K562 (cell line): ENCODE measurements at regions not wholly inside any gene's neighbourhood (a gene's known extent, or its start where the extent isn't known, plus 50 kb on each side); places are given as distances from the start of the nearest gene placed in this dataset.

ENCODE experiments used
- ATAC-seq: fragments of 200-7000 bp; cut with Tn5 transposase; 3 replicates; pipeline ENCODE4 v1.9.1; 2020; ENCODE audit warnings: moderate library complexity
- BruUV-seq: library from RNA; stranded (reverse); fragments of 400-500 nt; replicated peaks from 2 replicates; lab custom pipeline; 2021; lab: Mats Ljungman, UMichigan
- CTCF ChIA-PET: fragments of 300-600 bp; formaldehyde crosslinking; extraction: SDS; loops from one replicate; lab custom pipeline; 2021; ENCODE audit warnings: low intra/inter-chr PET ratio; lab: Yijun Ruan, JAX
- POLR2A ChIA-PET: fragments of 300-600, 350-650 bp; sonication (Branson Sonifier 250); formaldehyde crosslinking; extraction: SDS; loops from one replicate; lab custom pipeline; 2021; ENCODE audit warnings: antibody characterized with exemption, inconsistent platforms; lab: Yijun Ruan, JAX
- DNase-seq, 4 experiments: peaks; one replicate each; pipeline versions ENCODE4 v3.0.0 to v3.0.0-alpha.2; 2011 to 2018; ENCODE audit warnings: low spot score in 3 of 4, mixed read lengths in 3 of 4; ENCODE audit errors: extremely low read depth in 1 of 4
- FAIRE-seq: peaks from 2 replicates; lab custom pipeline; 2011; peaks lifted over from hg19 to GRCh38; lab: Jason Lieb, UNC
- H2AFZ ChIP-seq: 2 replicates; pipeline ENCODE4 v1.6.0; 2011; ENCODE audit warnings: low read depth, low read length, control low read depth, inconsistent platforms
- H3K27ac ChIP-seq: fragments of 200-600 bp; 3 replicates; pipeline ENCODE4 v1.8.0; 2011; ENCODE audit warnings: low read depth, mild to moderate bottlenecking, control low read depth, inconsistent platforms, low read length, moderate library complexity, mixed read lengths; ENCODE audit errors: extremely low read depth
- H3K27me3 ChIP-seq, 2 experiments: fragments of 300-600 bp in 1 of 2; 2 replicates in 1 of 2; 3 replicates in 1 of 2; pipeline versions ENCODE4 v1.6.0 to v1.8.0; 2011; ENCODE audit warnings: inconsistent platforms in 2 of 2, low read length in 2 of 2, mild to moderate bottlenecking in 1 of 2, mixed read lengths in 1 of 2, moderate library complexity in 1 of 2; ENCODE audit not compliant: control insufficient read depth in 2 of 2, insufficient read depth in 2 of 2
- H3K36me3 ChIP-seq: fragments of 300-600 bp; 3 replicates; pipeline ENCODE4 v1.8.0; 2011; ENCODE audit warnings: mild to moderate bottlenecking, low read length, inconsistent platforms; ENCODE audit not compliant: control insufficient read depth, insufficient read depth
- H3K4me1 ChIP-seq, 2 experiments: fragments of 200-600 bp in 1 of 2; replicated peaks in 1 of 2; 2 replicates in 1 of 2; 3 replicates in 1 of 2; pipeline versions ENCODE4 v1.5.1 to v1.8.0; 2011; ENCODE audit warnings: inconsistent platforms in 2 of 2, low read length in 2 of 2, mild to moderate bottlenecking in 1 of 2, mixed read lengths in 1 of 2, moderate library complexity in 1 of 2; ENCODE audit not compliant: control insufficient read depth in 2 of 2, insufficient read depth in 2 of 2
- H3K4me2 ChIP-seq: 2 replicates; pipeline ENCODE4 v1.6.1; 2011; ENCODE audit warnings: low read length, control low read depth, inconsistent platforms, mixed read lengths; ENCODE audit not compliant: insufficient read depth
- H3K4me3 ChIP-seq: fragments of 200-600 bp; sonication (generic), shearing (Covaris generic); 2 replicates; pipeline ENCODE4 v1.5.1; 2016; ENCODE audit warnings: control low read depth, inconsistent platforms
- H3K79me2 ChIP-seq: fragments of 200-600 bp; 3 replicates; pipeline ENCODE4 v1.8.0; 2011; ENCODE audit warnings: low read length, inconsistent platforms; ENCODE audit not compliant: control insufficient read depth, insufficient read depth
- H3K9ac ChIP-seq, 2 experiments: 2 replicates each; pipeline versions ENCODE4 v1.6.0 to v1.6.1; 2011; ENCODE audit warnings: low read depth in 2 of 2, low read length in 2 of 2, control low read depth in 1 of 2, inconsistent platforms in 1 of 2, mild to moderate bottlenecking in 1 of 2, mixed read lengths in 1 of 2; ENCODE audit not compliant: insufficient read depth in 1 of 2
- H3K9me1 ChIP-seq: one replicate; pipeline ENCODE4 v1.6.0; 2011; ENCODE audit warnings: inconsistent platforms, mild to moderate bottlenecking, low read length, moderate library complexity; ENCODE audit not compliant: control insufficient read depth, insufficient read depth
- H3K9me3 ChIP-seq: replicated peaks from 2 replicates; pipeline ENCODE4 v1.5.1; 2011; ENCODE audit warnings: low read depth, low read length, inconsistent platforms; ENCODE audit not compliant: control insufficient read depth, insufficient read depth
- H4K20me1 ChIP-seq: replicated peaks from 2 replicates; pipeline ENCODE4 v1.6.1; 2011; ENCODE audit warnings: low read length, inconsistent platforms, mixed read lengths; ENCODE audit not compliant: control insufficient read depth, insufficient read depth
- DMBX1 ChIP-seq: fragments of 250-450 bp; sonication (Bioruptor Pico); IDR thresholded peaks from 2 replicates; pipeline ENCODE4 v1.8.0; 2022; ENCODE audit warnings: inconsistent platforms, mild to moderate bottlenecking, moderate library complexity, borderline replicate concordance
- EP300 ChIP-seq: IDR thresholded peaks from 2 replicates; pipeline ENCODE4 v1.6.1; 2012; ENCODE audit warnings: low read length, improper control_type of control experiment
- KLF16 ChIP-seq: IDR thresholded peaks from 2 replicates; pipeline ENCODE4 v1.6.1; 2016; ENCODE audit warnings: antibody characterized with exemption
- PHF8 ChIP-seq: fragments of 200-600 bp; sonication (generic); IDR thresholded peaks from 2 replicates; pipeline ENCODE4 v1.6.1; 2012; ENCODE audit warnings: mixed run types, mild to moderate bottlenecking, inconsistent platforms, low read length, moderate library complexity, borderline replicate concordance
- POLR2G ChIP-seq: fragments of 200-400 bp; formaldehyde crosslinking; IDR thresholded peaks from 2 replicates; pipeline ENCODE4 v1.6.1; 2017; ENCODE audit warnings: low read depth, mild to moderate bottlenecking, antibody characterized with exemption, low read length, moderate library complexity
- RUNX1 ChIP-seq: sonication (generic); IDR thresholded peaks from 2 replicates; pipeline ENCODE4 v1.6.1; 2016; ENCODE audit warnings: antibody characterized with exemption, low read depth
- TAF9B ChIP-seq: fragments of 450-650 bp; IDR thresholded peaks from 2 replicates; pipeline ENCODE4 v1.6.1; 2018; ENCODE audit warnings: mild to moderate bottlenecking; ENCODE audit not compliant: partially characterized antibody
- TCFL5 ChIP-seq: fragments of 250-450 bp; sonication (Bioruptor Pico); conservative IDR thresholded peaks from 2 replicates; pipeline ENCODE4 v1.6.1; 2021; ENCODE audit warnings: mild to moderate bottlenecking, moderate library complexity, matching md5 sums
- ZBTB1 ChIP-seq: sonication (generic); formaldehyde crosslinking; IDR thresholded peaks from 2 replicates; pipeline ENCODE4 v1.8.1; 2023; ENCODE audit warnings: missing genetic modification reagents, low read depth, mild to moderate bottlenecking, borderline replicate concordance
- ZNF140 ChIP-seq: fragments of 250-450 bp; sonication (Bioruptor Pico); IDR thresholded peaks from 2 replicates; pipeline ENCODE4 v1.8.0; 2021; ENCODE audit warnings: moderate library complexity, mild to moderate bottlenecking, inconsistent platforms
- in situ Hi-C: fragments of 300-500 bp; cut with MboI; formaldehyde crosslinking; loops from 4 replicates; pipeline ENCODE4 v1.15.0; 2018; ENCODE audit warnings: inconsistent platforms, mixed read lengths
- intact Hi-C: fragments of 100-400 bp; cut with micrococcal nuclease; formaldehyde crosslinking; loops from 2 replicates; pipeline ENCODE4 v1.14.2; 2022
- TF ChIP-seq, protein P1 (sequence below): sonication (generic); formaldehyde crosslinking; IDR thresholded peaks from 2 replicates; pipeline ENCODE4 v1.8.1; 2022; ENCODE audit warnings: missing genetic modification reagents
- TF ChIP-seq, protein P2 (sequence below): fragments of 450-650 bp; IDR thresholded peaks from 2 replicates; pipeline ENCODE4 v1.6.1; 2016; ENCODE audit warnings: mild to moderate bottlenecking, moderate library complexity

DNA sequence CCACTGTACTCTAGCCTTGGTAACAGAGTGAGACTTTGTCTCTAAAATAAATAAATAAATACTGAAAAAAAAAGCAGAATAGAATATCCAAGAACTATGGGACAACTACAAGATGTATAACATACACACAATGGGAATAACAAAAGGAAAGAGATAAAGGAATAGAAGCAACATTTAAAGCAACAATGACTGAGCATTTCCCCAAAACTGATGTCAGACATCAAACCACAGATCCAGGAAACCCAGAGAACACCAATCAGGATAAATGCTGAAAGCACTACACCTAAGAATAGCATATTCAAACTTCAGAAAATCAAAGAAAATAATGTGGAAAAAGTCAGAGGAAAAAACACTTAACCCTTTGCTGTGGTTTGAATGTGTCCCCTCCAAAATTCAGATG is 436.4 kb downstream of the ACTL7B start:
- no peaks in the 10 kb centered on the region for H3K9me3 ChIP-seq
- in situ Hi-C loops = no loop called here
- TF ChIP-seq DMBX1 (CRISPR knock-in tag) (no peak), TCFL5 (CRISPR knock-in tag) (no peak), ZBTB1 (no peak), RUNX1 (no peak), KLF16 (no peak), PHF8 (no peak), ZNF140 (no peak), POLR2G (no peak), TAF9B (no peak), EP300 (no peak)
- TF ChIP-seq, protein P1, sequence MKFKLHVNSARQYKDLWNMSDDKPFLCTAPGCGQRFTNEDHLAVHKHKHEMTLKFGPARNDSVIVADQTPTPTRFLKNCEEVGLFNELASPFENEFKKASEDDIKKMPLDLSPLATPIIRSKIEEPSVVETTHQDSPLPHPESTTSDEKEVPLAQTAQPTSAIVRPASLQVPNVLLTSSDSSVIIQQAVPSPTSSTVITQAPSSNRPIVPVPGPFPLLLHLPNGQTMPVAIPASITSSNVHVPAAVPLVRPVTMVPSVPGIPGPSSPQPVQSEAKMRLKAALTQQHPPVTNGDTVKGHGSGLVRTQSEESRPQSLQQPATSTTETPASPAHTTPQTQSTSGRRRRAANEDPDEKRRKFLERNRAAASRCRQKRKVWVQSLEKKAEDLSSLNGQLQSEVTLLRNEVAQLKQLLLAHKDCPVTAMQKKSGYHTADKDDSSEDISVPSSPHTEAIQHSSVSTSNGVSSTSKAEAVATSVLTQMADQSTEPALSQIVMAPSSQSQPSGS (CRISPR knock-in tag) = no peak
- TF ChIP-seq, protein P2, sequence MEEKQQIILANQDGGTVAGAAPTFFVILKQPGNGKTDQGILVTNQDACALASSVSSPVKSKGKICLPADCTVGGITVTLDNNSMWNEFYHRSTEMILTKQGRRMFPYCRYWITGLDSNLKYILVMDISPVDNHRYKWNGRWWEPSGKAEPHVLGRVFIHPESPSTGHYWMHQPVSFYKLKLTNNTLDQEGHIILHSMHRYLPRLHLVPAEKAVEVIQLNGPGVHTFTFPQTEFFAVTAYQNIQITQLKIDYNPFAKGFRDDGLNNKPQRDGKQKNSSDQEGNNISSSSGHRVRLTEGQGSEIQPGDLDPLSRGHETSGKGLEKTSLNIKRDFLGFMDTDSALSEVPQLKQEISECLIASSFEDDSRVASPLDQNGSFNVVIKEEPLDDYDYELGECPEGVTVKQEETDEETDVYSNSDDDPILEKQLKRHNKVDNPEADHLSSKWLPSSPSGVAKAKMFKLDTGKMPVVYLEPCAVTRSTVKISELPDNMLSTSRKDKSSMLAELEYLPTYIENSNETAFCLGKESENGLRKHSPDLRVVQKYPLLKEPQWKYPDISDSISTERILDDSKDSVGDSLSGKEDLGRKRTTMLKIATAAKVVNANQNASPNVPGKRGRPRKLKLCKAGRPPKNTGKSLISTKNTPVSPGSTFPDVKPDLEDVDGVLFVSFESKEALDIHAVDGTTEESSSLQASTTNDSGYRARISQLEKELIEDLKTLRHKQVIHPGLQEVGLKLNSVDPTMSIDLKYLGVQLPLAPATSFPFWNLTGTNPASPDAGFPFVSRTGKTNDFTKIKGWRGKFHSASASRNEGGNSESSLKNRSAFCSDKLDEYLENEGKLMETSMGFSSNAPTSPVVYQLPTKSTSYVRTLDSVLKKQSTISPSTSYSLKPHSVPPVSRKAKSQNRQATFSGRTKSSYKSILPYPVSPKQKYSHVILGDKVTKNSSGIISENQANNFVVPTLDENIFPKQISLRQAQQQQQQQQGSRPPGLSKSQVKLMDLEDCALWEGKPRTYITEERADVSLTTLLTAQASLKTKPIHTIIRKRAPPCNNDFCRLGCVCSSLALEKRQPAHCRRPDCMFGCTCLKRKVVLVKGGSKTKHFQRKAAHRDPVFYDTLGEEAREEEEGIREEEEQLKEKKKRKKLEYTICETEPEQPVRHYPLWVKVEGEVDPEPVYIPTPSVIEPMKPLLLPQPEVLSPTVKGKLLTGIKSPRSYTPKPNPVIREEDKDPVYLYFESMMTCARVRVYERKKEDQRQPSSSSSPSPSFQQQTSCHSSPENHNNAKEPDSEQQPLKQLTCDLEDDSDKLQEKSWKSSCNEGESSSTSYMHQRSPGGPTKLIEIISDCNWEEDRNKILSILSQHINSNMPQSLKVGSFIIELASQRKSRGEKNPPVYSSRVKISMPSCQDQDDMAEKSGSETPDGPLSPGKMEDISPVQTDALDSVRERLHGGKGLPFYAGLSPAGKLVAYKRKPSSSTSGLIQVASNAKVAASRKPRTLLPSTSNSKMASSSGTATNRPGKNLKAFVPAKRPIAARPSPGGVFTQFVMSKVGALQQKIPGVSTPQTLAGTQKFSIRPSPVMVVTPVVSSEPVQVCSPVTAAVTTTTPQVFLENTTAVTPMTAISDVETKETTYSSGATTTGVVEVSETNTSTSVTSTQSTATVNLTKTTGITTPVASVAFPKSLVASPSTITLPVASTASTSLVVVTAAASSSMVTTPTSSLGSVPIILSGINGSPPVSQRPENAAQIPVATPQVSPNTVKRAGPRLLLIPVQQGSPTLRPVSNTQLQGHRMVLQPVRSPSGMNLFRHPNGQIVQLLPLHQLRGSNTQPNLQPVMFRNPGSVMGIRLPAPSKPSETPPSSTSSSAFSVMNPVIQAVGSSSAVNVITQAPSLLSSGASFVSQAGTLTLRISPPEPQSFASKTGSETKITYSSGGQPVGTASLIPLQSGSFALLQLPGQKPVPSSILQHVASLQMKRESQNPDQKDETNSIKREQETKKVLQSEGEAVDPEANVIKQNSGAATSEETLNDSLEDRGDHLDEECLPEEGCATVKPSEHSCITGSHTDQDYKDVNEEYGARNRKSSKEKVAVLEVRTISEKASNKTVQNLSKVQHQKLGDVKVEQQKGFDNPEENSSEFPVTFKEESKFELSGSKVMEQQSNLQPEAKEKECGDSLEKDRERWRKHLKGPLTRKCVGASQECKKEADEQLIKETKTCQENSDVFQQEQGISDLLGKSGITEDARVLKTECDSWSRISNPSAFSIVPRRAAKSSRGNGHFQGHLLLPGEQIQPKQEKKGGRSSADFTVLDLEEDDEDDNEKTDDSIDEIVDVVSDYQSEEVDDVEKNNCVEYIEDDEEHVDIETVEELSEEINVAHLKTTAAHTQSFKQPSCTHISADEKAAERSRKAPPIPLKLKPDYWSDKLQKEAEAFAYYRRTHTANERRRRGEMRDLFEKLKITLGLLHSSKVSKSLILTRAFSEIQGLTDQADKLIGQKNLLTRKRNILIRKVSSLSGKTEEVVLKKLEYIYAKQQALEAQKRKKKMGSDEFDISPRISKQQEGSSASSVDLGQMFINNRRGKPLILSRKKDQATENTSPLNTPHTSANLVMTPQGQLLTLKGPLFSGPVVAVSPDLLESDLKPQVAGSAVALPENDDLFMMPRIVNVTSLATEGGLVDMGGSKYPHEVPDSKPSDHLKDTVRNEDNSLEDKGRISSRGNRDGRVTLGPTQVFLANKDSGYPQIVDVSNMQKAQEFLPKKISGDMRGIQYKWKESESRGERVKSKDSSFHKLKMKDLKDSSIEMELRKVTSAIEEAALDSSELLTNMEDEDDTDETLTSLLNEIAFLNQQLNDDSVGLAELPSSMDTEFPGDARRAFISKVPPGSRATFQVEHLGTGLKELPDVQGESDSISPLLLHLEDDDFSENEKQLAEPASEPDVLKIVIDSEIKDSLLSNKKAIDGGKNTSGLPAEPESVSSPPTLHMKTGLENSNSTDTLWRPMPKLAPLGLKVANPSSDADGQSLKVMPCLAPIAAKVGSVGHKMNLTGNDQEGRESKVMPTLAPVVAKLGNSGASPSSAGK = no peak

More for the DNA sequence above, 436.4 kb downstream of the ACTL7B start:
- Histone ChIP-seq H3K9me1 (no peaks in the 10 kb centered on the region), H3K36me3 (no peaks in the 10 kb centered on the region), H4K20me1 (no peaks in the 10 kb centered on the region), H3K4me2 (no peak overlapping the region), H3K4me1 (no peaks in the 10 kb centered on the region), H3K4me3 (no peak overlapping the region), H3K79me2 (no peaks in the 10 kb centered on the region), H3K27ac (no peak overlapping the region), H3K9ac (no peak overlapping the region), H2AFZ (no peak overlapping the region), H3K27me3 (no peaks in the 10 kb centered on the region)
- no peak for DNase-seq
- no TSS peak for BruUV-seq
- POLR2A ChIA-PET = no interaction called here
- CTCF ChIA-PET = no interaction called here
- FAIRE-seq = no peak
- no peak for ATAC-seq
- intact Hi-C loops = no loop called here
